Hematopoietic multipotent progenitor cell treated with erythropoietin and hydrocortisone succinate and interleukin-3 and kit ligand, for 15 days (in vitro differentiated cells): ENCODE measurements at regions not wholly inside any gene's neighbourhood (a gene's known extent, or its start where the extent isn't known, plus 50 kb on each side); places are given as distances from the start of the nearest gene placed in this dataset.
"Not testable (repeated sequence)": the region's sequence is repeated elsewhere in the genome, so short reads cannot be mapped to it uniquely, and the experiment has no call there.

ENCODE experiments used
- DNase-seq: peaks from one replicate; pipeline ENCODE4 v3.0.0-alpha.2; 2015; ENCODE audit warnings: low spot score

GRCh38 chr6:85079761-85080160 is 315.4 kb upstream of the TBX18 start:
- DNase-seq: no peak

GRCh38 chr6:85078058-85078457 is 313.7 kb upstream of the TBX18 start:
- DNase-seq: no peak

GRCh38 chr6:85077098-85077497 is 312.7 kb upstream of the TBX18 start:
- no peak for DNase-seq

GRCh38 chr6:85071845-85072244 is 307.4 kb upstream of the TBX18 start:
- DNase-seq: not testable (repeated sequence)

- no peak for DNase-seq
Measured at GRCh38 chr6:85069577-85069976, 305.2 kb upstream of the TBX18 start.

GRCh38 chr6:85068221-85068620 is 303.8 kb upstream of the TBX18 start:
- no peak for DNase-seq

- no peak for DNase-seq
Measured at GRCh38 chr6:85066266-85066665, 301.9 kb upstream of the TBX18 start.

- no peak for DNase-seq
Measured at GRCh38 chr6:85065831-85066230, 301.4 kb upstream of the TBX18 start.

GRCh38 chr6:85063611-85064010 is 299.2 kb upstream of the TBX18 start:
- no peak for DNase-seq

GRCh38 chr6:85062884-85063283 is 298.5 kb upstream of the TBX18 start:
- DNase-seq: no peak

- DNase-seq: no peak
Measured at GRCh38 chr6:85058806-85059205, 294.4 kb upstream of the TBX18 start.

- DNase-seq: no peak
Measured at GRCh38 chr6:85050149-85050548, 285.8 kb upstream of the TBX18 start.

- no peak for DNase-seq
Measured at GRCh38 chr6:85049282-85049681, 284.9 kb upstream of the TBX18 start.

GRCh38 chr6:85047818-85048217 is 283.4 kb upstream of the TBX18 start:
- no peak for DNase-seq

GRCh38 chr6:85045767-85046166 is 281.4 kb upstream of the TBX18 start:
- not testable (repeated sequence) for DNase-seq

- DNase-seq: no peak
Measured at GRCh38 chr6:85044361-85044760, 280.0 kb upstream of the TBX18 start.

GRCh38 chr6:85041376-85041775 is 277.0 kb upstream of the TBX18 start:
- DNase-seq: no peak

GRCh38 chr6:85037221-85037620 is 272.8 kb upstream of the TBX18 start:
- DNase-seq: no peak

GRCh38 chr6:85035766-85036165 is 271.4 kb upstream of the TBX18 start:
- no peak for DNase-seq

GRCh38 chr6:85033547-85033946 is 269.1 kb upstream of the TBX18 start:
- DNase-seq: no peak

GRCh38 chr6:85026021-85026420 is 261.6 kb upstream of the TBX18 start:
- DNase-seq: no peak

GRCh38 chr6:85023721-85024120 is 259.3 kb upstream of the TBX18 start:
- DNase-seq: no peak

- DNase-seq: no peak
Measured at GRCh38 chr6:85017352-85017751, 253.0 kb upstream of the TBX18 start.

GRCh38 chr6:85016726-85017125 is 252.3 kb upstream of the TBX18 start:
- DNase-seq: no peak

GRCh38 chr6:85015396-85015990 is 251.1 kb upstream of the TBX18 start:
- no peak for DNase-seq
